ENCODE measurements at regions not wholly inside any gene's neighbourhood (a gene's known extent, or its start where the extent isn't known, plus 50 kb on each side); places are given as distances from the start of the nearest gene placed in this dataset.
A peak's percentile ranks its signal among the peaks of the same experiment; 100 is the strongest.
"Not testable (repeated sequence)": the region's sequence is repeated elsewhere in the genome, so short reads cannot be mapped to it uniquely, and the experiment has no call there.

GRCh38 chr14:52150162-52150561 lies 81.3 kb upstream of the NID2 start:
- no peak for ATAC-seq (replicated peaks)
- no peak overlapping the region for H3K4me3 Mint-ChIP-seq
- no peak for DNase-seq
- peak overlapping the region in 1 of 2 donors; percentile 66 for H3K27ac Mint-ChIP-seq
- H3K4me1 Mint-ChIP-seq (ENCODE audit: low read depth in 2 of 2) = peaks cover 60 to 77% of the 10 kb centered on the region in 2 donors
- H3K9me3 Mint-ChIP-seq = peaks cover 0 to 2% of the 10 kb centered on the region in 2 donors
- no peaks in the 10 kb centered on the region for H3K36me3 Mint-ChIP-seq (ENCODE audit: insufficient read depth)
- H3K27me3 Mint-ChIP-seq = no peaks in the 10 kb centered on the region

DNA sequence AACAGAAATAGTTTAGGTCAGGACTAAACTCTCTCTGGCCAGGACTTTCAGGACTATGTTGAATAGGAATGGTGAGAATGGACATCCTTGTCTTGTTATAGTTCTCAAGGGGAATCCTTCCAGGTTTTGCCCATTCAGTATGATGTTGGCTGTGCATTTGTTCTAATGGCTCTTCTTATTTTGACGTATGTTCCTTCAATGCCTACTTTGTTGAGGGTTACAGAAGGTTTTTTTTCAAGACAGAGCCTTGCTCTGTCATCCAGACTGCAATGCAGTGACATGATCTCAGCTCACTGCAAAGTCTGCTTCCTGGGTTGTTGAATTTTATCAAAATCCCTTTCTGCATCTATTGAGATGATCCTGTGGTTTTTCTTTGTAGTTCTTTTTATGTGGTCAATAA lies 79.5 kb upstream of the NID2 start:
- Mint-ChIP-seq H3K4me3 (peak overlapping the region; percentile 5 to 20), H3K27ac (peak overlapping the region; percentile 26 to 66), H3K27me3 (no peaks in the 10 kb centered on the region), H3K36me3 (ENCODE audit: insufficient read depth) (no peaks in the 10 kb centered on the region), H3K9me3 (peaks cover 0 to 2% of the 10 kb centered on the region in 2 donors), H3K4me1 (ENCODE audit: low read depth in 2 of 2) (peaks cover 45 to 61% of the 10 kb centered on the region in 2 donors)
- no peak for ATAC-seq (replicated peaks)
- no peak for DNase-seq

- no peaks in the 10 kb centered on the region for H3K27me3 Mint-ChIP-seq
- peak overlapping the region in 1 of 2 donors; percentile 41 for H3K4me3 Mint-ChIP-seq
- peaks cover 37 to 44% of the 10 kb centered on the region in 2 donors for H3K4me1 Mint-ChIP-seq (ENCODE audit: low read depth in 2 of 2)
- H3K36me3 Mint-ChIP-seq (ENCODE audit: insufficient read depth) = no peaks in the 10 kb centered on the region
- H3K27ac Mint-ChIP-seq = peak overlapping the region; percentile 20 to 79
- peaks cover 0 to 2% of the 10 kb centered on the region in 2 donors for H3K9me3 Mint-ChIP-seq
- ATAC-seq (replicated peaks) (no peak), DNase-seq (no peak)
These were observed 77.6 kb upstream of the NID2 start for GRCh38 chr14:52146504-52146903.

- H3K4me3 Mint-ChIP-seq; H3K27ac Mint-ChIP-seq; H3K36me3 Mint-ChIP-seq (ENCODE audit: insufficient read depth); H3K27me3 Mint-ChIP-seq; ATAC-seq (replicated peaks); DNase-seq; H3K9me3 Mint-ChIP-seq: not testable (repeated sequence)
- H3K4me1 Mint-ChIP-seq (ENCODE audit: low read depth in 2 of 2) = peaks cover 25 to 26% of the 10 kb centered on the region in 2 donors
These were observed 75.2 kb upstream of the NID2 start for GRCh38 chr14:52144099-52144498.

- no peaks in the 10 kb centered on the region for H3K9me3 Mint-ChIP-seq
- no peak overlapping the region for H3K27ac Mint-ChIP-seq
- DNase-seq (no peak), ATAC-seq (replicated peaks) (no peak)
- H3K27me3 Mint-ChIP-seq = no peaks in the 10 kb centered on the region
- no peak overlapping the region for H3K4me3 Mint-ChIP-seq
- H3K4me1 Mint-ChIP-seq (ENCODE audit: low read depth in 2 of 2) = peaks cover 11 to 12% of the 10 kb centered on the region in 2 donors
- H3K36me3 Mint-ChIP-seq (ENCODE audit: insufficient read depth) = no peaks in the 10 kb centered on the region
These were observed 73.6 kb upstream of the NID2 start for GRCh38 chr14:52142504-52142903.

GRCh38 chr14:52131640-52132320 lies 62.9 kb upstream of the NID2 start:
- Mint-ChIP-seq H3K36me3 (ENCODE audit: insufficient read depth) (no peaks in the 10 kb centered on the region), H3K27me3 (no peaks in the 10 kb centered on the region), H3K9me3 (peaks cover 0 to 2% of the 10 kb centered on the region in 2 donors), H3K4me3 (peak overlapping the region; percentile 34 to 63), H3K4me1 (ENCODE audit: low read depth in 2 of 2) (peaks cover 7 to 12% of the 10 kb centered on the region in 2 donors), H3K27ac (peak overlapping the region in 1 of 2 donors; percentile 39)
- ATAC-seq (replicated peaks) = peak; percentile 72
- peak; percentile 31 to 43 (median 39) for DNase-seq

DNA sequence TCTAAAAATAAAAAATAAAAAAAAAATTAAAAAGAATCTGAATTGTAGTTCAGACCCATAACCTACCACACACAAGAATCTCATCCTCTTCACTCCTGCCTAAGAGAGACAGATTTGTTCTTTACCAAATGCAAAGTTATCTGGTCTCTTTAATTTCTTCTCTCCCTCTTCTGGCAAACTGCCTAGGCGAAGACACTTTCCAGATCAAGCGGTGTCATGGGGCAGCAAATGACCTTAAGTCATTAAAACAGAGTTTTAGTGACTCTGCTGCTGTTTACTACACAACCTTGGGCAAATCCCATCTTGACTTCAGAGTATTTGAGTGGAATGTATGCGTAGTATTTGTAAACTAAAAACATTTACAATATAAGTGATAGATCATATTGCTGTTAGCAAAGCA lies 60.9 kb upstream of the NID2 start:
- ATAC-seq (replicated peaks) = no peak

DNA sequence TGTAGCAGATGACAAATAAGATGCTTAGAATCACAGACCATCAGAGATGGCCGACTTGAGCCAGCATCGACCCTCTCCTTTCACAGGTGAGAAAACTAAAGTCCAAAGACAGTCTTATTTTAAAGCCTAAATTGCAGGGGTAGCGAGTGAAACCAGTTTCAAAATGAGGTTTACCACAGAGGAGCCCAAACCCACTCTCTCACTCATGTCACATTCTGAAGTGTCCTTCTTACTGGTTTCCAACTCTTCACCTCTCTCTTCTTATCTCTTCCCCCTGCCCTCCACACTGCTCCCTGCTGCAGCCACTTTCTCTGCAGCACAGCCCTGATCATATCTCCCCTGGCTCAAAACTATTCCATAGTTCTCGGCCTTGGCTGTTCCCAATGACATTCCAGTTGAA lies 57.0 kb upstream of the NID2 start:
- Mint-ChIP-seq H3K4me1 (ENCODE audit: low read depth in 2 of 2) (peaks cover 17 to 21% of the 10 kb centered on the region in 2 donors), H3K9me3 (no peaks in the 10 kb centered on the region), H3K27me3 (no peaks in the 10 kb centered on the region), H3K27ac (peak overlapping the region; percentile 13 to 59), H3K36me3 (ENCODE audit: insufficient read depth) (no peaks in the 10 kb centered on the region), H3K4me3 (peak overlapping the region; percentile 25 to 42)
- ATAC-seq (replicated peaks) (peak; percentile 80), DNase-seq (peak in 1 of 3 experiments; percentile 7)

More for the DNA sequence above, 60.9 kb upstream of the NID2 start:
- H3K4me1 Mint-ChIP-seq (ENCODE audit: low read depth in 2 of 2) = peaks cover 23 to 29% of the 10 kb centered on the region in 2 donors
- no peak overlapping the region for H3K4me3 Mint-ChIP-seq
- no peaks in the 10 kb centered on the region for H3K9me3 Mint-ChIP-seq
- H3K36me3 Mint-ChIP-seq (ENCODE audit: insufficient read depth) = no peaks in the 10 kb centered on the region
- H3K27me3 Mint-ChIP-seq = no peaks in the 10 kb centered on the region
- no peak overlapping the region for H3K27ac Mint-ChIP-seq
- no peak for DNase-seq

DNA sequence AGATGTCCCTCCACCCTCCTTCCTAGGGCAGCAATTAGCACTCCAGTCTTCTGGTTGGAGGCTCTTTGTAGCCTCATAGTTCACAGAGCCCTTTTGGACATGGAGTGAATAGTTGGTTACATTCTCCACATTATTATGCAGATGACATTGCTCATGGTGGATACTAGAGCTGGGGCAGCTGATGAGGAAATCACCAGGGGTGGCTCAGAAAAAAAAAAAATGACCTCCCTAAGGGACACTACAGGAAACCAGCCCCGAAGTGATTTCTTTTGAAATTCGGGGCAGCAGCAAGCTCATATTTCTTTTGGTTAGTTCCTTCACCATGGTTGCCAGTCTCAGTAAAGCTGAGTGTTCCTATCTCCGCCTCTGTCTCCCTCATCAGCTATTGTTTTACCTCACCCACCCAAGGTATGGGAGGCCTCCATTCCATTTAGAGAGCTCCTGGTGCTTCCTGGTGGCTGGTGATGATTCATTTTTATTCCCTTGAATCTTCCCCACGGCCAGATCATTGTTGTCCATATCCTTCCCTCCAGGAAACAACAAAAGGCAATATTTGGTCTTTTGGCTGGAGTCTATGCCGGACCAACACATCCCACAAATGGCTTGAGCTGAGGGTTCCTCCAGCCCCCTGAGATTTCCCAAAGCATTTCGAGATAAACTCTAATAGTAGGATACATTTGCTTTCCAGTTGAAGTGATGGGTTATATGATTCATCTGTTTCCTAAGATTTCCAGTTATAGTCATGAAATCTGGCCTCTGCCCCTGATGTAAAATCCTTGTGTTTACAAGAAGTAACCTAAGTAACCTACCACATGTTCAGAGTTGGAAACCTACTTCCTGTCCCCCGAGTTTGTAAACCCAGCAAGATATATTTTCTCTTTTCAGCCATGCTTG lies 56.2 kb upstream of the NID2 start:
- no peaks in the 10 kb centered on the region for H3K9me3 Mint-ChIP-seq
- no peaks in the 10 kb centered on the region for H3K27me3 Mint-ChIP-seq
- H3K36me3 Mint-ChIP-seq (ENCODE audit: insufficient read depth) = no peaks in the 10 kb centered on the region
- peaks cover 17 to 21% of the 10 kb centered on the region in 2 donors for H3K4me1 Mint-ChIP-seq (ENCODE audit: low read depth in 2 of 2)
- ATAC-seq (replicated peaks) (peak; percentile 84), DNase-seq (no peak)
- peak overlapping the region; percentile 25 to 42 for H3K4me3 Mint-ChIP-seq
- peak overlapping the region; percentile 59 to 80 for H3K27ac Mint-ChIP-seq

- H3K27ac Mint-ChIP-seq; H3K36me3 Mint-ChIP-seq (ENCODE audit: insufficient read depth); DNase-seq; H3K4me3 Mint-ChIP-seq; H3K9me3 Mint-ChIP-seq; H3K27me3 Mint-ChIP-seq; ATAC-seq (replicated peaks): not testable (repeated sequence)
- H3K4me1 Mint-ChIP-seq (ENCODE audit: low read depth in 2 of 2) = peaks cover 17 to 19% of the 10 kb centered on the region in 2 donors
These were observed 53.3 kb upstream of the NID2 start for GRCh38 chr14:52122163-52122562.

DNA sequence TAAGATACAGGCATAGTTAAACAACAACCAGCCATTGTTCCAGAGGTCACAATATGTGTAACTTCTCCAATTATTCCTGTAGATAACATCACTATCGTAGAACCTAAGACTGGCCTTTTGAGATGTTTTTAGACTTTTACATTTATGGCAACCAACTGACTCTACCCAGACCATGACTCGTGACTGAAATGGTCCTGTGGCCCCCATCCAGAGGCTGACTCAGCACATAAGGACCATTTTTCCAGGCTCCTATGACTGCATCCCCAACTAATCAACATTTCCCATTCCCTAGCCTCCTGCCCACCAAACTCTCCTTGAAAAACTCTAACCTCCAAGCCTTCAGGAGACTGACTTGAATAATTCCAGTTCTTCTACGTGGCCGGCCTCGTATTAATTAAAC lies 52.6 kb upstream of the NID2 start:
- Mint-ChIP-seq H3K9me3 (no peaks in the 10 kb centered on the region), H3K27me3 (no peaks in the 10 kb centered on the region), H3K4me3 (no peak overlapping the region), H3K36me3 (ENCODE audit: insufficient read depth) (no peaks in the 10 kb centered on the region), H3K4me1 (ENCODE audit: low read depth in 2 of 2) (peaks cover 16 to 17% of the 10 kb centered on the region in 2 donors), H3K27ac (no peak overlapping the region)
- no peak for ATAC-seq (replicated peaks)
- DNase-seq = no peak

- no peaks in the 10 kb centered on the region for H3K9me3 Mint-ChIP-seq
- peak overlapping the region in 1 of 2 donors; percentile 42 for H3K27ac Mint-ChIP-seq
- H3K4me3 Mint-ChIP-seq = no peak overlapping the region
These were observed 50.2 kb upstream of the NID2 start for GRCh38 chr14:52119030-52119429.

More at GRCh38 chr14:52119030-52119429, 50.2 kb upstream of the NID2 start:
- Mint-ChIP-seq H3K36me3 (ENCODE audit: insufficient read depth) (no peaks in the 10 kb centered on the region), H3K4me1 (ENCODE audit: low read depth in 2 of 2) (peaks cover 0 to 2% of the 10 kb centered on the region in 2 donors), H3K27me3 (no peaks in the 10 kb centered on the region)
- DNase-seq = no peak
- ATAC-seq (replicated peaks) = no peak

Data from effector memory CD8-positive, alpha-beta T cell (primary cell).